Right kidney (tissue), 1 donor: ENCODE measurements at regions not wholly inside any gene's neighbourhood (a gene's known extent, or its start where the extent isn't known, plus 50 kb on each side); places are given as distances from the start of the nearest gene placed in this dataset.
A peak's percentile ranks its signal among the peaks of the same experiment; 100 is the strongest.
"Not testable (repeated sequence)": the region's sequence is repeated elsewhere in the genome, so short reads cannot be mapped to it uniquely, and the experiment has no call there.

Source experiments
- DNase-seq: peaks from one replicate; pipeline ENCODE4 v3.0.0-alpha.2; 2016

DNA sequence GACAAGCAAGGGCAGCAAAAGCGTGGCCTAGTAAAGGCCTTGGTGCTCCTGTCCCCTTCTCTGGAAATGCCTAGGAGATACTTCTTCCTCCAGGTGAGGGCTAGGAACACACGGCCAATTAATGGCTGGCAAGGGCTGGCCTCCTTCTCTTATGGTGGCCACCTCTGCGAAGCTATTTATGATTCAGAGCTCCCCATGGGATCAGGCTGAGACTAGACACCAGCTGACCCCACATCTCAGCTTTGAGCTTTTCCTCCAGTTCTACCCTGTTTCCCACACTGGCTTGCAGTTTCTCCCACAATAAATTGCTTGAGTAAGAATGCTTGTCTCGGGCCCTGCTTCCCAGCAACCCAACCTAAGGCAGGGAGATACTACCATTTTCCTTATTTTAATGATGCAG, 53.7 kb downstream of the CAMK2N1 start:
- no peak for DNase-seq

DNA sequence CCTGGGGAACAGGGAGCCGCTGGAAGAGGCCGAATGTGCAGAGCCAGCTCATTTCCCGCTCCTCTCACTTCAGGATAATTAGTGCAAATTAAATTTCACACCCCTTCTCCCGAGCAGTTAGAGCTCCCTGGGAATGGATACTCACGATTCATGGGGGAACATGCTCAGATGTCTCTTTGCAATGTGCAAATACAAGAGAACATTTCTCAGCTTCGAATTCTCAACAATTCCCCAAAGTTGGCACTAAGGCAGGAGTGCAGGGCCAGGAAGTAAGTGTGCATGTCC, 54.9 kb downstream of the CAMK2N1 start:
- no peak for DNase-seq

DNA sequence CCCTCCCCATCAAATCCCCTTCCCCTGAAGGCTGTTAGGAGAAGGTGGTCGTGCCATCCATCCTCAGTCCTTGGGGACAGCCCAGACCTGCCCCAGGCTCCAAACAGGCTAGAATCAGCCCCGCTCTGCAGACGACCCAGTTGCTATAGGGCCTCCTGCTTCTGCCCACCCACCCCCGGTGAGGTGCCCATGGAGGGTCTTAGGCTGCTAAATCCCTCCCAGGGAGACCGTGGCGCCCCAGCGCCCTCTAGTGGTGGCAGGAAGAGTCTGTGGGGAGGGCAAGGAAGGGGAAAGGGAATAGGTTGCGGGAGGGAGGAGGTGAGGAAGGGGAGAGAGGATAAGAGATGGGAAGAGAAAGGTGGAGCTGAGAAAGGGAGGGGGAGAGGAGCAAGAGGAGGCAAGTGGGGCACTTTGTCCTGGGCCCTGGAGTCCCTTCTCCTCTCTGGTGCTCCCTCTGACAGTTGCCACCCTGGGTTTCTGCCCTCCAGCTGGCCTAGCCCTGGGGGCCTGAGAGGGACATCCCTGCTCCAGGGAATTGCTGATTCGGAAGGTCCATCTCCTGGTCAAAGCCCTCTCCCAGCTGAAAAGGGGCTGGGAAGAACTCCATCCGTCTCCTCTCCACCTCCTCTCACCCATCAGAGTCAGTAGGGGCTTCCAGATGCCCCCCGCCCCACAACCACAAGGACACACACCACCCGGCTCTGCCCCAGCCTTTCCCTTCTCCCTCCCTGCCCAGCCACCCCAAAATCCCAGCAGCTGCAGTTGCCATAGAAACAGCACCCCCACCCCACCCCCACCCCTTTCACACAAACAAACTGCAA, 55.4 kb downstream of the CAMK2N1 start:
- DNase-seq = peak; percentile 45

DNA sequence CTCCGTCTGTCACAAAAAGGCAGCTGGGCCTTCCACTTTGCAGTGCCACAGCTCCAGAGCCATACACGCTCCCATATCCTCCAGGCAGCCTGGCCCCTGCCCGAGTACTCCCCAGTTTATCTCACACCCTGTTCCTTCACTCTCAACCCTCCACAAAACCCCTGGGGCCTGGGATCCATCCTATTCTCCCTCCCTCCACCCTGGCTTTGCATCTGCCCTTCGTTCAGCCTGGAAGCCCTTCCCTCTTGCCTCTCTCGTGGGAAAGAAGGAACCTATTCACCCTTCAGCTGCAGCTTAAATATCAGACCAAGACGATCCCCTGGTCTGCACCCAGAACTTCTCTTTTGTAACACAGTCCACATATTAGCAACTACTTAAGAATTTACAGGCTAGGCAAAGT, 56.7 kb downstream of the CAMK2N1 start:
- no peak for DNase-seq

DNA sequence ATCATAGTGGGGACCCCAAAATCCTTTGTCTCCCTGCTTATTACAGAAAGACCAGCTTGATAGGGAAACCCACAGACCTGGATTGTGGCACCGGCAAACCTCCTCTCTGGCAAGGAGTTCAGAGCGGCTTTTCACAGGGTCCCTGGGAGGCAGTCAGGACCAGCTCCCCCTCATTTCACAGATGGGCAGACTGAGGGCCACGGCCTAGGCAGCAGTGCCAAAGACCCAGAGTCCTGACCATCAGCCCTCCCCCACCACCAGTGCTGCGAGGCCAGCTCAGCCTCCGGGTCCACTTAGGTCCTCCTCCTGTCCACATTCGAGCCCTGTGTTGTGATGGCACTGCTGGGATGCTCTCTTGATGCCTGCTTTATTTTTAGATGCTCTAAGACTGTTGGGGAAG, 57.2 kb downstream of the CAMK2N1 start:
- DNase-seq = no peak

DNA sequence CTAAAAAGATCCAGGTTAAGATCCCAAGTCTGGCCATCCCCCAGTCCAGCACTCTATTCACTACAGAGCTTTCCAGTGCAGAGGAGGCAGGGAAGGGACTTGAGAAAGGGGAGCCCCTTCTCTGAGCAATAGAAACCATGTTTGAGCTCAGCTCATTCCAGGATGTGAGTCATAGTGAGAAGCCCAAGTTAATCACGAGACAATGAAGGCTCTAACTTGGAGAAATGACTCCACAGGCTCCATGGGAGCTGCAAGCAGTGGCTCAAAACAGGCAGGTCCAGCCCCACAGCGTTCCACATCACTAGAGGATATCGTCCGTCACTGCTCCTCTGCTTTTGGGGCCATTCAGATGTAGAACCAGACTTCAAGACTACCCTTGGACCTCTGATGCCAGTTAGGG, 59.1 kb downstream of the CAMK2N1 start:
- no peak for DNase-seq

DNA sequence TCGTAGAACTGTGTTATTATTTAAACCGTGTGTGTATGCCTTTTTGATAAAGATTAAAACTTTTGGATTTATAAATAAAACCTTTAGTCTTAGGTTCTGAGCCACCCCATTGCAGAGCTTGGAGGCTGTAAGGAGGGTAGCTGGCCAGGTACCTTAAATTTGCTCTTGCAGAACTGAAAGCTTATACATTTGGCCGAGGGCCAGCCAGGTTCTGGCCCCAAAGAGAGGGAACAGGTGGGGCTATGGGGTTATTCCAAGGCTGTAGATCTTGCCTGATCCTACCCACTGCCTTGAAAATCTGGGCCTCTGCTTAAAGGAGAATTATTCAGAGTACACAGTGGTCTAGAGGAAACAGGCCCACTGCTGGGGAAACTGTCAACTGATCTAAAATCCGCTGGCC, 59.6 kb downstream of the CAMK2N1 start:
- DNase-seq = no peak

DNA sequence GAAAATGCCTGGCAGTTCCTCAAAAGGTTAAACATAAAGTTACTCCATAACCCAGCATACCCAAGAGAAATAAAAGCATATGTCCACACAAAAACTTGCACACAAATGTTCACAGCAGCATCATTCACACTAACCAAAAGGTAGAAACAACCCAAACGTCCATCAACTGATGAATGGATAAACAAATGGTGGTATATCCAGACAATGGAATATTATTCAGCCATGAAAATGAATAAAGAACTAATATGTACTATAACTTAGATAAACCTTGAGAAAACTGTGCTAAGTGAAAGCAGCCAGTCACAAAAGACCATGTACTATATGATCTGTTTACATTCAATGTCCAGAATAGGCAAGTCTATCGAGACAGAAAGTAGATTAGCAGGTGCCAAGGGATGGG, 60.4 kb downstream of the CAMK2N1 start:
- DNase-seq = no peak

DNA sequence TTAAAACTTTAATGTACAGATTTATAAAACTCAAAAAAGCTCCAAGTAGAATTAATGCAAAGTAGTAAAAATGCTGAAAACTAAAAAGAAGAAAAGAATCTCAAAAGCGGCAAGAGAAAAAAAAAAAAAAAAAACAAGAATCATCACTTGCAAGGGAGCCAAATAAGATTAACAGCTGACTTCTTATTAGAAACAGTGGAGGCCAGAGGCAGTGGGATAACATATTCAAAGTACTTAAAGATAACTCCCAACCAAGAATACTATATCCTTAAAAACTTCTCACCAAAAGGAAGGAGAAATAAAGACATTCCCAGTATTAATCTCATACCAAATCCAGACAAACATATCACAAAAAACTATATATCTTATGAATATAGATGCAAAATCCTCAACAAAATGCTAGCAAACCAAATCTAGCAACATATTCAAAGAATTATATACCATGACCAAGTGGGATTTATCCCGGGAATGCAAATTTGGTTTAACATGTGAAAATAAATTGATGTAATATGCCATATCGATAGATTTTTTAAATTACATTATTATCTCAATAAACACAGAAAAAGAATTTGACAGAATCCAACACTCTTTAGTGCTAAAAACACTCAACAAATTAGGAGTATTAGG, 62.7 kb downstream of the CAMK2N1 start:
- DNase-seq = no peak

DNA sequence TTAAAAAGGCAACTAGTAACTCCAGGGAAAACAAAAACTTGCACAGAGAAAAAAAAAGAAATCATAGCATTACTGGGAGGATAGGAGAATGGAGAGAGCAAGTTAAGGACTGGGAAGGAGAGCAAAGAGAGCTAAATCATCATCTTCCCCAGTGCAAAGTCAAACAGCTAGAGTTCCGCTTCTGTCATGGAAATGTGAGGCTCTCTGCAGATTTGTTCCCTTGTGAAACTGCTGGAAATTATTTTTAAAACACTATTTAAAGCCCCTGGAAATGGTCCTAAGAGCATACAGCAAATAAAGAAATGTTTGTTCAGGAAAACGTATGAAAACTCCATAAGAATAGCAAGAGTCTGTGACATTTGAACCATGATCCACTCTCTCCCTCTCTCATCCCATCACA, 64.6 kb downstream of the CAMK2N1 start:
- DNase-seq = no peak

DNA sequence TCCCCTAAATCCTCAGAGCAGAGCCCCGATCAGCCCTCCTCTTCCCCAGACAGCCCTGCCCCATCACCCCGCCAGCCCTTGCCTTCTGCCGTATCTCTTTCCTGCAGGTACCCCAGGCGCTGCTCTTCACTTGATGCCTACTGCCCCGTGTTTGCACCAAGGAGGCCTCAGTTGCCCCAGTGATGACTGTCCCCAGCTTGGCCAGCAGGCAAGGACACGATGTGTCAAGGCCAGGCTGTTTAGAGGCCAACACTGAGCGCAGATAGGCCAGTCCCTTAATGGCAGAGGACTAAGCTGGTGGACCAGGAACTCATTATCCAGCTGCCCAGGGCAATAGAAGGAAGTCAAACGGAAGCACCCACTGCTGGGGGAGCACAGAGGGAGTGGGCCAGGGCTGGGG, 68.4 kb downstream of the CAMK2N1 start:
- DNase-seq = no peak

DNA sequence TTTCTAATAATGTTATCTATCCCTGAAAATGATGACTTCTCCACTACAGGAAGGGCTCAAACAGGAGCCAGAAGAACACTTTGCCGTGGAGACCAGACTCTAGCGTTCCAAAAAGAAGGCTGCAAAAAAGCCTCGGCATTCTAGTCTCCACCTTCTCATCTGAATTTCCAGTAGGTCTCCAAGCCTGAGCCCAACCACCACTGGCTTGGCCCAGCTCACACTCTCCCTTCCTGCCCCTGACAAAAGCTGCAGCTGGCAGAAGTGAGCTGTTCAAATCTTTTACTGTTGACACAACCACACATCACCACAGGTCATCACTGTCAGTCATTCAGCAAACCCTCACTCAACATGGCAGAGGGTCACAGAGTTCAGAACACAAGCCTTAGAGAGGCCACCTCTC, 69.3 kb downstream of the CAMK2N1 start:
- DNase-seq = no peak

DNA sequence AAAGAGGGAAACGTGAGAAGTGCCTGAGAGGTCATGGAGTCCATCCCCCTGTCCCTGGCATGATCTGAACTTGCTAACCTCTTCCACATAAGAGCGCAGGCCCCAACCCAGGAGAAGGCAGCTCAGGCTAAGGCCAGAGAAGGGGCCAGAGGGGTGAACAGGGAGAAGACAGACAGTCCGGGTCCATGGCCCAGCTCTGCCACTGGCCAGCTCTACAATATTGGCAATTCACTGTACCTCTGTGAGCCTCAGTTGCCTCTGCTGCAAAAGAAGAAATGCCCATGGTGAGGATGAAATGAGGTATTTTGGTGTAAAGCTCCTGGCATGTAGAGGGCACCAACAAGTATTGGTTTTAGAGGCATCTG, 72.3 kb downstream of the CAMK2N1 start:
- no peak for DNase-seq

DNA sequence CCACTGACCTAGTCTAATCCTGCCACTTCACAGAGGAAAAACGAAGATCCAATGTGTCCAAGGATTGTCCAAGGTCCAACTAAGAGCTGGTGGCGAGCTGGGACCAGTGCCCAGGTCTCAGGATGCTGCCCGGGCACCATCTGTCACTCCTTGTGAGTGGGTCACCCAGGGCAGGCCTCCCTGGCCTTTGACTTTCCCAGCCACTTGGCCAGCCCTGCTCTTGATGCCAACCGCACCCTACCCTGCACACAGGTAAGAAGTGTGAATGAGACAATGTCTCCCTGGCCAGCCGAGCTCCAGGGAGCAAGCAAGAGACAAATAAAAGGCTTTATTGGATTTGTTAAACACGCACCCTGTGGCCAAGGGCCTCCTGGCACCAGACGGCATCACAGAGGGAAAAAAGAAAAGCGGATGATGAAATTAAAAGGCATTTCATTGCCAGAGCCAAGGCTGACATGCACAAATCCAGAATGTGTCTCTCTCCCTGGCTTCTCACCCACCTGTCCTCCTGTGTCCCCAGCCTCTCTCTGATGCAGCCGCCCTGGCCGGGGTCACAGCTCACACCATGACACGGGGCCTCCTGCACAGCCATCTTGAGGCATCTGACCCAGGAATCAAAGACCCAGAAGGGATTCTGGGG, 72.8 kb downstream of the CAMK2N1 start:
- DNase-seq = no peak

DNA sequence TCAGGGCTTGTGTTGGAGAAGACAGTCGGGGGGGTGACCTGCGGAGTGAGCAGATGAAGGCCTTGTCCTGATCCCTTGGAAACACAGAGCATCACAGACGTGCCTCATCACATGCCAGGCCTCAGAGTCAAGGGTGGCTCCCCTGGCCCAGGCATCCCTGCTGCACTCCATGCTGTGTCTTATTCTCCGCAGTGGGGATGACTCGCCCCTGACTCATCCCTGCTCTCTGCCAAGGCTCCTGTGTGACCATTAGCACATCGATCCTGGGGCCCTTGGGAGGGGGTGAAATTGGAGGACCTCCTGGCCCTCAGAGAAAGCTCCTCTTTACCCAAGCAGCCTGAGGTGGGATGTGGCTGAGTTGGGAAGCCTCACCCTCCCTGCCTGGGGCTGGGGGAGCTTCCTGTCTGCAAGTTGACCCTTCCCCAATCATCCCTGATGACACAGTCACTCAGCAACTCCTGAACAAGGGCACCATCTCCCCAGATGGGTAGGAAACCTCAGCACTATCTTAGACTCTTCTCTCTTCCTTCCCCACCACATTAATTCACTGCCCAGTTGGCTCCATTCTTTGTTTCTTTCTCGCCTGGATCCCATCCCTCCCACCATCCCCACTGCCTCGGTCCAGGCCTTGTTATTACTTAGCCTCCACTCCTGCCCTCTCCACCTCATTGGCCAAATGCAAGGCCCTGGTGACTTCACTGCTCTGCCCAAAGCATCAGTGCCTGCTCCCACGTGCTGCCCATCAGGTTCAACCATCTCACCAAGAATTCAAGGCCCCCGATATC, 74.6 kb downstream of the CAMK2N1 start:
- DNase-seq = no peak

DNA sequence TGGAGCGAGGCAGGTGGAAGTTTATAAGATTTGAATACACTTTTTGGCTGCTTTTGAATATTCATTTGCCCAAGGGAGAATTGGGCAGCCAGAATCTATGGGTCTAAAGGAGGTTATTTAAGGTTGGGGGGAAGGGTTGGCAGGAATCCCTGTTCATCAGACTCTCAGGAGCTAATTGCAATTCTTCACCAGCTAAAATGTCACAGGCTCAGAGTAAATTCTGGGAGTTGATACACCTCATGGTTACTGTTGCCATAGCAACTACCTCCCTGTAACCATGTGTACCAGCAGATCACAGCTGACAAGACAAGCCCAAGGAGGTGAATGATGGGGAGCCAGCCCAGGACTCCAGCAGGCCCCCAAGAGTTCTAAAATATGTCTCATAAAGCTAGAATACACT, 75.5 kb downstream of the CAMK2N1 start:
- DNase-seq = no peak

DNA sequence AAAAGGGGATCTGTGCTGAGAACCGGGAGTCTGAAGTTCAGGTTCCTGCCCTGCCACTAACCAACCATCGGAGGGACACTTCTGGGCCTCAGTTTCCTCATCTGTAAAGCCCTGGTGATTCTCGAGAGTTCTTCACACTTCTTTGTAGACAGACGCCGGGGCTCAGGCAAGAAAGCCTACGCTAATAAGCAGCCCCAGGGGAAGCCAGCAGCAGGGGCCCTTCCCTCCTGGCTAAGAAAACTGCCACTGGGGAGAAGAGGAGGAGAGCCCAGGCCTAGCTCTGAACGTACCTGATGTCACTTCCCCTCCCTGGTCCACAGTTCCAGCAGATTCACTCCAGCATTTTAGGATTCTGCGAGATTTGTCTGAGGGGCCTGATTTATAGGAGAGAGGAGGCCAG, 76.0 kb downstream of the CAMK2N1 start:
- no peak for DNase-seq

DNA sequence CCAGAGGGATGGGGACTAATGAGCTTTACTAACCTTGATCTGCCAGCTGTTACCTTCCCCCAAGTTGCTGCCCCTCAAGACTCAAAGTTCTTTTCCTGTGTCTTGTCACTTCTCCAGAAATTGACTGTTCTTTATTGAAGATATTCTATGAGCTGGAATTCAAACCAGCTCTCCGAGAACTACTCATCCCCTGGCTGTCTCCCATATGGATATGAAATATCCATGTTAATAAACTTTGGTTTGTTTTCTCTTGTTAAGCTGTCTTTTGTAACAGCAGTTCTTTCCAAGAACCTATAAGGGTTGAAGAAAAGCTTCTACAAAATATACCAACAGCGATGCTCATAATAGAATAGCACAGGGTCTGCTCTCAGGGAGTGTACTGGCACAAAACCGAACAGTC, 77.0 kb downstream of the CAMK2N1 start:
- DNase-seq = no peak

DNA sequence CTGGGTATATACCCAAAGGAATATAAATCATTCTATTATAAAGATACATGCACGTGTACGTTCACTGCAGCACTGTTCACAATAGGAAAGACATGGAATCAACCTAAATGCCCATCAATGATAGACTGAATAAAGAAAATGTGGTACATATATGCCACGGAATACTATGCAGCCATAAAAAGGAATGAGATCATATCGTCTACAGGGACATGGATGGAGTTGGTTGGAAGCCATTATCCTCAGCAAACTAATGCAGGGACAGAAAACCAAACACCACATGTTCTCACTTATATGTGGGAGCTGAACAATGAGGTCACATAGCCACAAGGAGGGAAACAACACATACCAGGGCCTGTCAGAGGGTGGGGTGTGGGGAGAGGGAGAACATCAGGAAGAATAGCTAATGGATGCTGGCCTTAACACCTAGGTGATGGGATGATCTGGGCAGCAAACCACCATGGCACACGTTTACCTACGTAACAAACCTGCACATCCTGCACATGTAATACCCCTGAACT, 77.8 kb downstream of the CAMK2N1 start:
- not testable (repeated sequence) for DNase-seq

DNA sequence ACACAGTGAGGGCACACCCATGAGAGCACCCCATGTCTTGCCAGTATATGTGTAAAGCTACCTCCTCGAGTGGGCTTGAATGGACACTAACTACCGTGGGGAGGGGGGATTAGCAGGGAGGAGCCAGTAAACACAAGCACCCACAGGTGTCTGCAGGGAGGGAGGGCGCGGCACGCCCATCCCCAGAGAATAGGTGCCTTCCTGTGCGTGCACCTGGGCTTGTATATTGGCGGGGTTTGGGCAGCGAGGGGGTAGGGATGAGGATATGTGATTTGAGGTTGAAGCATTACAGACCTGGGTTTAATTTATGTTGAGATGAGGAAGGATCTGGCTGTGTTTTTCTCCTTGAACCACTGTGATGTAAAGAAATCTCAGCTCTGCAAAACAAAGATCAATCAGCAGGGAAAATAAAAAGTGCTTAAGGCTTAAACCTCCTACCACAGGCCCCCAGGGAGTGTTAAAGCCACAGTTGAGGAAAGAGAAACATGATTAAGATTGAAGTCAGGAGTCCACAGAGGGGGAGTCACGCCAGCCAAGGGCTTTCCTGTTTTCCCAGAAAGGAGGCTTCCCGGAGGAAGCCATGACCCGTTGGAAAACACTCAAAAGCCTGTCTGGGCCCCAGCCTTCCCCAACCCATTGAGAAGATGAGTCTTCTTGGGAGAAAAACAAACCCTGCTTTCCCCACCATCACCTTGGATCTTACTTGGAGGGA, 80.0 kb downstream of the CAMK2N1 start:
- peak; percentile 11 for DNase-seq

DNA sequence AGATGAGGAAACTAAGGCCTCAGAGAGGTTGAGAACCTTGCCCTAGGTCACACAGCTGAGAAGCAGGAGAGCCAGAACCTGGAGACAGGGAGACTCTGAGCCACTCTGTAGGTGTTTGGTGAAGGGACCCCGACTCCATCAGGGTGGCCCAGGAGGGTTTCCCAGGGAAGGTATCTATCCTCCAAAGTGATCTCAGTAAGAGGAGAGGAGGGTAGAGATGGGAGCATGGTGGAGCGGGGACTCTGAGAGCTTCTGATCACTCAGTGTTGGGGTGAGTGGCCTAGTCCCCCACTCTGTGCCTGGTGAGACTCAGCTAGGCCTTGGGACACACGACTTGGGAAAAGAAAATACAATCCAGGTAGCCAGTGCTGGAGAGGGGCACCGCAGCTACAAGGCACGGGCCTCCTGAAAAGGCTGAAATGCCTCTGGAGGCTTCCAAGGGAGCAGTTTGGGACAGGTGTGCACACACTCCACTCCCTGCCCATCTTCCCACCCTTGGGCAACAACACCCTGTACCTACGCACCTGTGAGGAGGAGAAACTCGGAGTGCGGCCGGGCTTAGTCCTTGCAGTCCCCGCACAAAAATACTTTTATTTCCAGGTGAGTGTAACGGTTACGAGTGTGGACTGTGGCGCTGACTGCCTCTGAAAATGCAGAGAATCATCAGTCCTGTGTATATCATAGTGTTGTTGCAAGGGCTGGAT, 80.8 kb downstream of the CAMK2N1 start:
- no peak for DNase-seq
